Posterior vena cava (tissue), 2 donors: ENCODE measurements at regions not wholly inside any gene's neighbourhood (a gene's known extent, or its start where the extent isn't known, plus 50 kb on each side); places are given as distances from the start of the nearest gene placed in this dataset.
"Not testable (repeated sequence)": the region's sequence is repeated elsewhere in the genome, so short reads cannot be mapped to it uniquely, and the experiment has no call there.

Experiments
- DNase-seq: peaks from one replicate; pipeline ENCODE4 v3.0.0-alpha.2; 2020; ENCODE audit warnings: low spot score
- intact Hi-C, 2 donors: fragments of 100-400 bp; cut with DNase I; formaldehyde crosslinking; loops; one replicate each; pipeline versions ENCODE4 v1.14.1 to v1.14.2; 2022 to 2023
- donor health status: DM: yes; HTN: yes; CAD: no.
- donor health status: DM: yes; HTN: yes; CAD: no.

DNA sequence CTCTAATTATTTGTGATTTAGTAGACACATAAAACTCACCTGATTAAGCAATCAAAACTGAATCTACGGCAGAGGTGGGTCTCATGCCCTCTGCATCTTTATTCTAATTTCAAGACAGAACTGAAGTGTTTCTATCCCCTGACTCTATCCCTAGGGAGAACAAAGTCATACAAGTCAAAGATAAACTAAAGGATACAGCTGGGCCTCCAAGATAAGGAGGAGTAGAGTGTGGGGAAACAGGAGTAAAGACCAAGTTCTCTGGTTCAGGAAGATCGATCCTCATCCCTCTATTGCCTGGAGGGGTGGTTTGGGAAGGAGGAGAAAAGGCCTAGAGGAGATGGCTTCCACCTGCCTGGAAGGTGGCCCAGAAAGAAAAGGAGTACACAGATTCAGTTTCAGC, 58.7 kb upstream of the BBX start:
- intact Hi-C loops, result no loop called here
- no peak for DNase-seq

DNA sequence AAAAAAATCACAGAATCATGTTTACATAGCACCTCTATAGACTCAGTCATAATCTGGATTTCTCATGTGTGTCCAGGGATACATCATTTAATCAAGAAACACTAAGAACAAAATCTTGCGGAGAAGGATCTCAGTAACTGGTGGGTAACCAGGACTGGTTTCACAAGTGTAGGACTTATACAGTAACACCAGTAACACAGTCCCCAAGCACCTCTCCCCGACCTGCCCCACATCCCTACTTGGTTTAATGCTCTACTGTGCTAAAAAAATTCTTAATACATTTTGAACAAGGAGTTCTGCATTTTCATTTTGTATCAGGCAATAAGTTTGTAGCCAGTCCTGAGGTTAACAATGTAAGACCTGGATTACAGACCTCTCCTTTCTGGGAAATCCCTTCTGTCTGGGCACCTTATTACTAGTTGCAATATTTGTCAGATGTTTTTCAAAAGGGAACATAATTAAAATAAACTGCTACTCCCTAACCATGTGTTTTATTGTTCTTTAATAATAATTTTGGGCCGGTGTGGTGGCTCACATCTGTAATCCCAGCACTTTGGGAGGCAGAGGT, 57.6 kb upstream of the BBX start:
- DNase-seq, result no peak
- intact Hi-C loops, result no loop called here

- intact Hi-C loops, result no loop called here
These were observed 54.0 kb upstream of the BBX start for GRCh38 chr3:107468782-107469181.

GRCh38 chr3:107470496-107470895, 52.3 kb upstream of the BBX start:
- DNase-seq, intact Hi-C loops: not testable (repeated sequence)

More at GRCh38 chr3:107468782-107469181, 54.0 kb upstream of the BBX start:
- DNase-seq, result no peak
